ENCODE measurements at regions not wholly inside any gene's neighbourhood (a gene's known extent, or its start where the extent isn't known, plus 50 kb on each side); places are given as distances from the start of the nearest gene placed in this dataset.

DNA sequence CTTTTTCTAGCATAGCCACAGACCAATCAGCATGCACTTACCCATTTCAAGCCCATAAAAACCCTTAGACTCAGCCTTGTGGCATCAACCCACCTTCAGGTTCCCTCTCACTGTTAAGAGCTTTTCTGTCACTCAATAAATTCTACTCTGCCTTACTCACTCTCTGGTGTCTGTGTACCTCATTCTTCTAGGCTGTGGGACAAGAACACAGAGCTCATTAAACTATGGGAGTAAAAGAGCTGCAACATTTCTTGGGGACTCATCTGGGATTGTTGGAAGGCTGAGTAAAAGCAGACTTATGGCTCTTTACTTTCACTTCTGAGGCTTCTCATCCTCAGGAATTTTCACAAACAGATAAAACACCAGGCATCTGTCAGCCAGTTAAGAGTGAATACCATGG lies 879.3 kb downstream of the ROBO2 start:
- TF ChIP-seq, protein P1, sequence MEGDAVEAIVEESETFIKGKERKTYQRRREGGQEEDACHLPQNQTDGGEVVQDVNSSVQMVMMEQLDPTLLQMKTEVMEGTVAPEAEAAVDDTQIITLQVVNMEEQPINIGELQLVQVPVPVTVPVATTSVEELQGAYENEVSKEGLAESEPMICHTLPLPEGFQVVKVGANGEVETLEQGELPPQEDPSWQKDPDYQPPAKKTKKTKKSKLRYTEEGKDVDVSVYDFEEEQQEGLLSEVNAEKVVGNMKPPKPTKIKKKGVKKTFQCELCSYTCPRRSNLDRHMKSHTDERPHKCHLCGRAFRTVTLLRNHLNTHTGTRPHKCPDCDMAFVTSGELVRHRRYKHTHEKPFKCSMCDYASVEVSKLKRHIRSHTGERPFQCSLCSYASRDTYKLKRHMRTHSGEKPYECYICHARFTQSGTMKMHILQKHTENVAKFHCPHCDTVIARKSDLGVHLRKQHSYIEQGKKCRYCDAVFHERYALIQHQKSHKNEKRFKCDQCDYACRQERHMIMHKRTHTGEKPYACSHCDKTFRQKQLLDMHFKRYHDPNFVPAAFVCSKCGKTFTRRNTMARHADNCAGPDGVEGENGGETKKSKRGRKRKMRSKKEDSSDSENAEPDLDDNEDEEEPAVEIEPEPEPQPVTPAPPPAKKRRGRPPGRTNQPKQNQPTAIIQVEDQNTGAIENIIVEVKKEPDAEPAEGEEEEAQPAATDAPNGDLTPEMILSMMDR (IDR thresholded peaks at IDR 0.05), result no peak
- TF ChIP-seq POLR2A (IDR thresholded peaks at IDR 0.05), result no peak

Measured in adrenal gland (tissue), 5 donors.